ENCODE measurements at regions not wholly inside any gene's neighbourhood (a gene's known extent, or its start where the extent isn't known, plus 50 kb on each side); places are given as distances from the start of the nearest gene placed in this dataset.

- Histone ChIP-seq H3K4me2 (ENCODE audit: low read depth, low read length, poor library complexity, severe bottlenecking) (no peak overlapping the region), H3K9me2 (replicated peaks; ENCODE audit: insufficient read depth, low read length) (no peaks in the 10 kb centered on the region), H3K36me3 (ENCODE audit: low read length) (no peaks in the 10 kb centered on the region), H3K9ac (ENCODE audit: low read length) (no peak overlapping the region), H3K79me2 (ENCODE audit: insufficient read depth, low read length) (no peaks in the 10 kb centered on the region), H3K27ac (ENCODE audit: low read depth, low read length) (no peak overlapping the region), H4K20me1 (ENCODE audit: low read depth, low read length) (no peaks in the 10 kb centered on the region), H3K27me3 (ENCODE audit: low read length) (no peaks in the 10 kb centered on the region), H3F3A (ENCODE audit: insufficient read depth) (no peaks in the 10 kb centered on the region), H2AFZ (ENCODE audit: low read depth, low read length, severe bottlenecking) (no peak overlapping the region), H3K9me3 (ENCODE audit: insufficient read depth, low read length) (no peaks in the 10 kb centered on the region), H3K4me3 (ENCODE audit: insufficient read depth, low read length, poor library complexity, severe bottlenecking) (no peak overlapping the region)
- TF ChIP-seq EZH2phosphoT487 (conservative IDR thresholded peaks at IDR 0.05; ENCODE audit: low read length) (no peak), CTCF (IDR thresholded peaks at IDR 0.05; ENCODE audit: insufficient read depth, low read length, poor library complexity, severe bottlenecking) (no peak)
These were observed 461.4 kb upstream of the USP15 start for GRCh38 chr12:61798778-61799177.

GRCh38 chr12:61804301-61804700 lies 455.9 kb upstream of the USP15 start:
- Histone ChIP-seq H3K27me3 (ENCODE audit: low read length) (no peaks in the 10 kb centered on the region), H3K4me2 (ENCODE audit: low read depth, low read length, poor library complexity, severe bottlenecking) (no peak overlapping the region), H3K9me3 (ENCODE audit: insufficient read depth, low read length) (no peaks in the 10 kb centered on the region), H3F3A (ENCODE audit: insufficient read depth) (no peaks in the 10 kb centered on the region), H3K79me2 (ENCODE audit: insufficient read depth, low read length) (no peaks in the 10 kb centered on the region), H3K9me2 (replicated peaks; ENCODE audit: insufficient read depth, low read length) (no peaks in the 10 kb centered on the region), H3K27ac (ENCODE audit: low read depth, low read length) (no peak overlapping the region), H3K36me3 (ENCODE audit: low read length) (no peaks in the 10 kb centered on the region), H2AFZ (ENCODE audit: low read depth, low read length, severe bottlenecking) (no peak overlapping the region), H3K9ac (ENCODE audit: low read length) (no peak overlapping the region), H4K20me1 (ENCODE audit: low read depth, low read length) (no peaks in the 10 kb centered on the region), H3K4me3 (ENCODE audit: insufficient read depth, low read length, poor library complexity, severe bottlenecking) (no peak overlapping the region)
- TF ChIP-seq EZH2phosphoT487 (conservative IDR thresholded peaks at IDR 0.05; ENCODE audit: low read length), result no peak

GRCh38 chr12:61808856-61809255 lies 451.3 kb upstream of the USP15 start:
- Histone ChIP-seq H3K27me3 (ENCODE audit: low read length) (no peaks in the 10 kb centered on the region), H3K27ac (ENCODE audit: low read depth, low read length) (no peak overlapping the region), H4K20me1 (ENCODE audit: low read depth, low read length) (no peaks in the 10 kb centered on the region), H3K9me2 (replicated peaks; ENCODE audit: insufficient read depth, low read length) (no peaks in the 10 kb centered on the region), H3K4me2 (ENCODE audit: low read depth, low read length, poor library complexity, severe bottlenecking) (no peak overlapping the region), H3K9ac (ENCODE audit: low read length) (no peak overlapping the region), H3K4me3 (ENCODE audit: insufficient read depth, low read length, poor library complexity, severe bottlenecking) (no peak overlapping the region), H3F3A (ENCODE audit: insufficient read depth) (no peaks in the 10 kb centered on the region), H3K79me2 (ENCODE audit: insufficient read depth, low read length) (no peaks in the 10 kb centered on the region), H3K9me3 (ENCODE audit: insufficient read depth, low read length) (no peaks in the 10 kb centered on the region), H3K36me3 (ENCODE audit: low read length) (no peaks in the 10 kb centered on the region), H2AFZ (ENCODE audit: low read depth, low read length, severe bottlenecking) (no peak overlapping the region)
- TF ChIP-seq EZH2phosphoT487 (conservative IDR thresholded peaks at IDR 0.05; ENCODE audit: low read length), result no peak
- TF ChIP-seq CTCF (IDR thresholded peaks at IDR 0.05; ENCODE audit: insufficient read depth, low read length, poor library complexity, severe bottlenecking), result no peak

GRCh38 chr12:61810486-61810885 lies 449.7 kb upstream of the USP15 start:
- no peak overlapping the region for H3K27ac ChIP-seq (ENCODE audit: low read depth, low read length)
- no peaks in the 10 kb centered on the region for H4K20me1 ChIP-seq (ENCODE audit: low read depth, low read length)
- H3K9me3 ChIP-seq (ENCODE audit: insufficient read depth, low read length), result no peaks in the 10 kb centered on the region
- no peak for TF ChIP-seq CTCF (IDR thresholded peaks at IDR 0.05; ENCODE audit: insufficient read depth, low read length, poor library complexity, severe bottlenecking)
- TF ChIP-seq EZH2phosphoT487 (conservative IDR thresholded peaks at IDR 0.05; ENCODE audit: low read length), result no peak
- no peaks in the 10 kb centered on the region for H3K36me3 ChIP-seq (ENCODE audit: low read length)
- no peak overlapping the region for H3K4me2 ChIP-seq (ENCODE audit: low read depth, low read length, poor library complexity, severe bottlenecking)
- H3F3A ChIP-seq (ENCODE audit: insufficient read depth), result no peaks in the 10 kb centered on the region
- no peak overlapping the region for H3K9ac ChIP-seq (ENCODE audit: low read length)
- no peak overlapping the region for H2AFZ ChIP-seq (ENCODE audit: low read depth, low read length, severe bottlenecking)
- no peak overlapping the region for H3K4me3 ChIP-seq (ENCODE audit: insufficient read depth, low read length, poor library complexity, severe bottlenecking)
- no peaks in the 10 kb centered on the region for H3K79me2 ChIP-seq (ENCODE audit: insufficient read depth, low read length)
- H3K9me2 ChIP-seq (replicated peaks; ENCODE audit: insufficient read depth, low read length), result no peaks in the 10 kb centered on the region
- H3K27me3 ChIP-seq (ENCODE audit: low read length), result no peaks in the 10 kb centered on the region
